SK-N-SH (cell line): ENCODE measurements at regions not wholly inside any gene's neighbourhood (a gene's known extent, or its start where the extent isn't known, plus 50 kb on each side); places are given as distances from the start of the nearest gene placed in this dataset.

Source experiments
- CTCF ChIA-PET: fragments of 300-600, 350-600 bp; formaldehyde crosslinking; extraction: SDS; loops from one replicate; lab custom pipeline; 2021; lab: Yijun Ruan, JAX
- POLR2A ChIA-PET: fragments of 350-600 bp; sonication (Branson Sonifier 250); formaldehyde crosslinking; extraction: SDS; loops from one replicate; lab custom pipeline; 2020; ENCODE audit warnings: antibody characterized with exemption, inconsistent platforms; lab: Yijun Ruan, JAX
- DNase-seq: peaks from one replicate; pipeline ENCODE4 v3.0.0; 2012
- H2AFZ ChIP-seq: fragments of 200-600 bp; sonication (generic); 2 replicates; pipeline ENCODE4 v1.8.1; 2016; ENCODE audit warnings: antibody characterized with exemption, mild to moderate bottlenecking, low read depth
- H3F3A ChIP-seq: fragments of 200-600 bp; sonication (generic); replicated peaks from 2 replicates; pipeline ENCODE3; 2016; ENCODE audit warnings: antibody characterized with exemption, mild to moderate bottlenecking; ENCODE audit not compliant: insufficient read depth
- H3K27ac ChIP-seq, 2 experiments: fragments of 200-500 bp in 1 of 2; fragments of 200-600 bp in 1 of 2; sonication (Bioruptor generic) in 1 of 2; sonication (generic), shearing (Covaris generic) in 1 of 2; 2 replicates each; pipeline versions ENCODE4 v1.5.1 to v1.6.1; 2014 to 2016; ENCODE audit warnings: low read depth in 2 of 2, inconsistent platforms in 1 of 2, low read length in 1 of 2, mild to moderate bottlenecking in 1 of 2, mixed read lengths in 1 of 2
- H3K27me3 ChIP-seq: fragments of 200-600 bp; sonication (generic), shearing (Covaris generic); 2 replicates; pipeline ENCODE4 v1.6.1; 2016; ENCODE audit warnings: mixed run types; ENCODE audit not compliant: insufficient read depth
- H3K36me3 ChIP-seq, 2 experiments: fragments of 200-500 bp in 1 of 2; fragments of 200-600 bp in 1 of 2; sonication (Bioruptor generic) in 1 of 2; sonication (generic) in 1 of 2; replicated peaks in 1 of 2; 2 replicates each; pipeline versions ENCODE3 to v1.5.1; 2014 to 2016; ENCODE audit warnings: low read length in 1 of 2, mild to moderate bottlenecking in 1 of 2; ENCODE audit not compliant: insufficient read depth in 2 of 2, control insufficient read depth in 1 of 2
- H3K4me1 ChIP-seq, 2 experiments: fragments of 200-500 bp in 1 of 2; fragments of 200-600 bp in 1 of 2; sonication (Bioruptor generic) in 1 of 2; sonication (generic), shearing (Covaris generic) in 1 of 2; 2 replicates each; pipeline versions ENCODE4 v1.5.1 to v1.6.1; 2014 to 2016; ENCODE audit warnings: low read depth in 1 of 2, low read length in 1 of 2, mixed run types in 1 of 2; ENCODE audit not compliant: insufficient read depth in 2 of 2, control insufficient read depth in 1 of 2
- H3K4me2 ChIP-seq: fragments of 200-600 bp; sonication (generic), shearing (Covaris generic); 2 replicates; pipeline ENCODE4 v1.6.1; 2017; ENCODE audit warnings: mixed run types
- H3K4me3 ChIP-seq, 2 experiments: fragments of 200-500 bp in 1 of 2; fragments of 200-600 bp in 1 of 2; sonication (Bioruptor generic) in 1 of 2; sonication (generic), shearing (Covaris generic) in 1 of 2; 2 replicates each; pipeline versions ENCODE4 v1.5.1 to v1.8.1; 2014 to 2016; ENCODE audit warnings: low read depth in 2 of 2, inconsistent platforms in 1 of 2, low read length in 1 of 2, mild to moderate bottlenecking in 1 of 2, mixed read lengths in 1 of 2, moderate library complexity in 1 of 2
- H3K79me2 ChIP-seq: fragments of 200-600 bp; sonication (generic); 2 replicates; pipeline ENCODE4 v1.8.1; 2017; ENCODE audit warnings: mild to moderate bottlenecking; ENCODE audit not compliant: insufficient read depth
- H3K9ac ChIP-seq: fragments of 200-600 bp; sonication (generic); 2 replicates; pipeline ENCODE4 v1.6.1; 2017; ENCODE audit warnings: mixed run types
- H3K9me2 ChIP-seq: fragments of 200-600 bp; sonication (generic); 2 replicates; pipeline ENCODE4 v1.6.1; 2017; ENCODE audit warnings: mixed run types
- H3K9me3 ChIP-seq: fragments of 200-600 bp; sonication (generic); 2 replicates; pipeline ENCODE4 v1.6.1; 2017; ENCODE audit warnings: mixed run types, mild to moderate bottlenecking, moderate library complexity
- H4K20me1 ChIP-seq: fragments of 200-600 bp; sonication (generic); 2 replicates; pipeline ENCODE4 v1.6.1; 2017; ENCODE audit warnings: mild to moderate bottlenecking, mixed run types; ENCODE audit not compliant: insufficient read depth
- EP300 ChIP-seq, 2 experiments: IDR thresholded peaks; 2 replicates each; pipeline versions ENCODE4 v1.4.0 to v1.6.1; 2012; ENCODE audit warnings: borderline replicate concordance in 1 of 2, low read depth in 1 of 2, low read length in 1 of 2
- MAX ChIP-seq: IDR thresholded peaks from 2 replicates; pipeline ENCODE4 v1.4.0; 2012; ENCODE audit warnings: low read depth
- MXI1 ChIP-seq: IDR thresholded peaks from 2 replicates; pipeline ENCODE4 v1.6.1; 2012; ENCODE audit warnings: mild to moderate bottlenecking, low read depth, low read length, improper control_type of control experiment
- RAD21 ChIP-seq: IDR thresholded peaks from 2 replicates; pipeline ENCODE4 v1.6.1; 2012; ENCODE audit warnings: mild to moderate bottlenecking, low read length
- REST ChIP-seq: IDR thresholded peaks from 2 replicates; pipeline ENCODE4 v1.6.1; 2012; ENCODE audit warnings: mild to moderate bottlenecking, low read depth, low read length, moderate library complexity
- TAF1 ChIP-seq: IDR thresholded peaks from 2 replicates; pipeline ENCODE4 v1.6.1; 2012; ENCODE audit warnings: low read depth, mild to moderate bottlenecking, low read length, moderate library complexity, borderline replicate concordance
- TCF12 ChIP-seq: IDR thresholded peaks from 2 replicates; pipeline ENCODE4 v1.4.0; 2012
- USF1 ChIP-seq: IDR thresholded peaks from 2 replicates; pipeline ENCODE4 v1.4.0; 2012; ENCODE audit warnings: low read depth, borderline replicate concordance
- YY1 ChIP-seq: IDR thresholded peaks from 2 replicates; pipeline ENCODE4 v1.4.0; 2012; ENCODE audit warnings: low read depth, mild to moderate bottlenecking
- ZBTB33 ChIP-seq: IDR thresholded peaks from 2 replicates; pipeline ENCODE4 v1.4.0; 2012; ENCODE audit warnings: low read depth, borderline replicate concordance
- WGBS: methylation state at CpG from one replicate; pipeline ENCODE4 v1.1.6; 2017; ENCODE audit warnings: low lambda C conversion rate; 5-methylcytosine and 5-hydroxymethylcytosine counted together

- Histone ChIP-seq H3K4me2 (no peak overlapping the region), H3K9me3 (no peaks in the 10 kb centered on the region), H2AFZ (no peak overlapping the region), H3K79me2 (no peaks in the 10 kb centered on the region), H3K4me1 (peaks cover 0 to 15% of the 10 kb centered on the region in 2 experiments; a peak in 1 of 4 replicates), H3K9me2 (no peaks in the 10 kb centered on the region), H3K4me3 (no peak overlapping the region), H3K9ac (no peak overlapping the region), H3K27ac (no peak overlapping the region), H3K27me3 (no peaks in the 10 kb centered on the region), H3F3A (peaks cover 5% of the 10 kb centered on the region), H3K36me3 (no peaks in the 10 kb centered on the region), H4K20me1 (no peaks in the 10 kb centered on the region)
- DNase-seq: no peak
- ChIA-PET POLR2A (no interaction called here), CTCF (interaction anchor here (0.6 kb wide), 1 partner anchor 51 kb away, joined by 3 read pairs; no protein-coding TSS in a partner anchor)
- TF ChIP-seq USF1: 0 out of 2 replicates have a peak, but pooled peaks have one; percentile 9
- TF ChIP-seq REST: no peak
- 48% methylated on average over 3 of the region's 3 CpGs for WGBS
Observed at GRCh38 chrX:36436361-36436760, 516.8 kb downstream of the CFAP47 start.

GRCh38 chrX:36443007-36443406 is 523.5 kb downstream of the CFAP47 start:
- Histone ChIP-seq H4K20me1 (no peaks in the 10 kb centered on the region), H3K9me2 (no peaks in the 10 kb centered on the region), H3K79me2 (no peaks in the 10 kb centered on the region), H2AFZ (no peak overlapping the region), H3K4me3 (no peak overlapping the region), H3K27ac (no peak overlapping the region), H3K27me3 (no peaks in the 10 kb centered on the region), H3K9ac (no peak overlapping the region), H3K36me3 (no peaks in the 10 kb centered on the region), H3K4me1 (no peaks in the 10 kb centered on the region), H3F3A (no peaks in the 10 kb centered on the region), H3K9me3 (no peaks in the 10 kb centered on the region), H3K4me2 (no peak overlapping the region)
- CTCF ChIA-PET: no interaction called here
- no peak for TF ChIP-seq RAD21
- no peak for TF ChIP-seq TAF1
- TF ChIP-seq TCF12: no peak
- TF ChIP-seq YY1: no peak
- TF ChIP-seq ZBTB33: no peak
- no peak for TF ChIP-seq MXI1
- TF ChIP-seq MAX: no peak
- no peak for TF ChIP-seq EP300 (IDR thresholded peaks at IDR 0.05; ENCODE audit: borderline replicate concordance in 1 of 2, low read depth in 1 of 2, low read length in 1 of 2)
- TF ChIP-seq USF1: no peak
- 29% methylated on average over 3 of the region's 3 CpGs for WGBS
- POLR2A ChIA-PET: no interaction called here
- no peak for DNase-seq
